ENCODE measurements at regions not wholly inside any gene's neighbourhood (a gene's known extent, or its start where the extent isn't known, plus 50 kb on each side); places are given as distances from the start of the nearest gene placed in this dataset.

DNA sequence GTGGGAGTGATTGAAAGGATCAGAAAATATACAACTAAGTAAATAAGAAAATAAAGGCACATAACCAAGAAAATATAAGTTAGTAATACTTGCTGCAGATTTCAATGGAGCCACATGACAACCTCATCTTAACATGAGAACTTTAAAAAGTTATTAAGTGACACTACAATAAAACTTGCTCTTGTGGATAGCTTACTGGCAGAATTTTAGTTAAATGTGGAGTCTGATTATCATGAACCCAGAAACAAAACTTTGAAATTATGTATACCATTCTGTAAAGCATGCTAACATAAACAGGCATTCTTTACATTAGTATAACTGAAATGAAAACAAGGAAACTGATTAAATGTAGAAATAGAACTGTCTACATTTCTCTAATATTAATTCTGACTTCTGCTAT, 220.9 kb downstream of the RFPL4B start:
- TF ChIP-seq CTCF (IDR thresholded peaks at IDR 0.05; ENCODE audit: low read depth, low read length), result no peak
- no peak for DNase-seq
- Histone ChIP-seq H3K4me3 (ENCODE audit: low read depth, low read length) (no peak overlapping the region), H3K36me3 (no peaks in the 10 kb centered on the region), H3K4me1 (no peaks in the 10 kb centered on the region), H3K9me3 (no peaks in the 10 kb centered on the region), H3K27me3 (no peaks in the 10 kb centered on the region)

- no peaks in the 10 kb centered on the region for H3K4me1 ChIP-seq
- H3K27me3 ChIP-seq, result no peaks in the 10 kb centered on the region
- DNase-seq, result no peak
Measured at GRCh38 chr6:112571488-112572270, 224.5 kb downstream of the RFPL4B start.

DNA sequence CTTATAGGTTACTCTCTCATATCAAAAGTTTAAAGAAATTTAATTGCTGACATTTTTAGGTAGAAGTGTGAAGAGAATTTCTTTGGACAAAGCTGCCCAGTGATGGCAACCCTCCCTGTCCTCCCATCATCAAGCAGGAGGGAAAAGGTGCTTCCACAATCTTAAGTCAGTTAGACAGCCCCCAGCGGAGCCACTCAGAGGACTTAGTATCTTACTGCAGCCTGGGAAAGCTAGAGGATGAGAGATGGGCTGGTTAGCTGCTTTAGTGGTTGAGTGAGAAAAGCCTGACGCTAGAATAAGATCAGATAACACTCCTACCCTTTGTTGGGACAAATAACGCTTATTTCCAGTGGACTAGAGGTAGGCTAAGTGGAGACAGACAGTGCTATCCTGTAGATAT, 227.1 kb downstream of the RFPL4B start:
- DNase-seq, result no peak

More at GRCh38 chr6:112571488-112572270, 224.5 kb downstream of the RFPL4B start:
- H3K9me3 ChIP-seq, result no peaks in the 10 kb centered on the region
- no peak for TF ChIP-seq CTCF (IDR thresholded peaks at IDR 0.05; ENCODE audit: low read depth, low read length)
- no peaks in the 10 kb centered on the region for H3K36me3 ChIP-seq
- no peak overlapping the region for H3K4me3 ChIP-seq (ENCODE audit: low read depth, low read length)

DNA sequence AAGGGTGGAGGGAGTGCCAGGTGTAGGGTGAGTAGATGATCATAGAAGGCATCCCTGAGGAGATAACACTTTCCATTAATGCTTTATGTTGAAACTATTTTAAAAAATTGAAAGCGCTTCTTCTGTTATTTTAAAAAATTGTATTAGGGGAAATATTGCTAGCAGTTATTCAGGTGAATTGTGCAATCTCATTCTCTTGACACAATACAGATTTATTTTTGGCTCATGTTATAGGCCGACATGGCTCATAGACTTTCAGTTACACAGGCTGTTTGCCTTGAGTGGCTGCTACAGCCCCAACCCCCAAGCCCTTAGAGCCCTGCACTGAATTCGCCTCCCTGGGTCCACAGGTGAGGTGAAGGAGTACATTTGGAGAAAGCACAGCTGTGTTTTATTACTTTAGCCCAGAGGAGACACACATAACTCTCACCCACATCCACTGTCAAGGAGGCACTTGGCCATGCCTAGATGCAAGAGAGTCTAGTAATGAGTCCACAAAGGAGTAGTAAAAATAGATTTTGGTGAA, 228.2 kb downstream of the RFPL4B start:
- Histone ChIP-seq H3K9me3 (no peaks in the 10 kb centered on the region), H3K27me3 (no peaks in the 10 kb centered on the region), H3K36me3 (no peaks in the 10 kb centered on the region), H3K4me1 (no peaks in the 10 kb centered on the region), H3K4me3 (ENCODE audit: low read depth, low read length) (no peak overlapping the region)
- DNase-seq, result no peak
- no peak for TF ChIP-seq CTCF (IDR thresholded peaks at IDR 0.05; ENCODE audit: low read depth, low read length)

More for the DNA sequence above, 227.1 kb downstream of the RFPL4B start:
- TF ChIP-seq CTCF (IDR thresholded peaks at IDR 0.05; ENCODE audit: low read depth, low read length), result no peak
- Histone ChIP-seq H3K9me3 (no peaks in the 10 kb centered on the region), H3K4me3 (ENCODE audit: low read depth, low read length) (no peak overlapping the region), H3K4me1 (no peaks in the 10 kb centered on the region), H3K36me3 (no peaks in the 10 kb centered on the region), H3K27me3 (no peaks in the 10 kb centered on the region)

DNA sequence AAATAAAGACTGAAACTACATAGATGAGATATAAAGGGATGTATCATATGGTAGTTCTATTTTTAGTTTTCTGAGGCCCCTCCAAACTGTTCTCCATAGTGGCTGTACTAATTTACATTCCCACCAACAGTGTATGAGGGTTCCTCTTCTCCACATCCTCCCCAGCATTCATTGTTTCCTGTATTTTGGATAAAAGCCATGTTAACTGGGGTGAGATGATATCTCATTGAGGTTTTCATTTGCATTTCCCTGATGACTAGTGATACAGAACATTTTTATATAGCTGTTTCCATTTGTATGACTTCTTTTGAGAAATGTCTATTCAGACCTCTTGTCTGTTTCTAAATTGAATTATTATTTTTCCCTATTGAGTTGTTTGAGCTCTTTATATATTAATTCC, 229.3 kb downstream of the RFPL4B start:
- Histone ChIP-seq H3K36me3 (no peaks in the 10 kb centered on the region), H3K27me3 (no peaks in the 10 kb centered on the region), H3K4me1 (no peaks in the 10 kb centered on the region), H3K4me3 (ENCODE audit: low read depth, low read length) (no peak overlapping the region), H3K9me3 (no peaks in the 10 kb centered on the region)
- no peak for TF ChIP-seq CTCF (IDR thresholded peaks at IDR 0.05; ENCODE audit: low read depth, low read length)
- no peak for DNase-seq

DNA sequence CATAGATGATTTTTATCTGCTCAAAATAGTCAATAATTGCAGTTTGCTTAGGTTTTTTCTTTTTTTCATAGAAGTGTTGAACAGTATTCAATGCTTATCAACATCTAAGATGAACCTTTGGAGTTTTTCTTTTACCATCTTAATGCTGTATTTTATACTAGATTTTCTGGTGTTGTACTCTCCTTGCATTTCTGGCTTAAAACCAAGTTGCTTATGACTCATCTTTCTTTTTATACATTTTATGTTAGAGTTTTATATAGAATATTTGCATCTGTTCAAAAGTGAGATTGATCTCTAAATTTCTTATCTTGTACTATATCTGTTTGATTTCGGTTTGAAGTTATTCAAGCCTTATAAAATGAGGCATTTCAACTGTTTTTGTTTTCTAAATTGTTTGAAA, 232.5 kb downstream of the RFPL4B start:
- H3K27me3 ChIP-seq, result no peaks in the 10 kb centered on the region
- H3K4me1 ChIP-seq, result no peaks in the 10 kb centered on the region
- no peak for TF ChIP-seq CTCF (IDR thresholded peaks at IDR 0.05; ENCODE audit: low read depth, low read length)
- H3K4me3 ChIP-seq (ENCODE audit: low read depth, low read length), result no peak overlapping the region
- no peaks in the 10 kb centered on the region for H3K36me3 ChIP-seq
- no peak for DNase-seq
- H3K9me3 ChIP-seq, result no peaks in the 10 kb centered on the region
